Small intestine (tissue), 7 donors: ENCODE measurements at regions not wholly inside any gene's neighbourhood (a gene's known extent, or its start where the extent isn't known, plus 50 kb on each side); places are given as distances from the start of the nearest gene placed in this dataset.

ENCODE experiments used
- DNase-seq, 2 donors: peaks; one replicate each; pipeline versions ENCODE4 v3.0.0 to v3.0.0-alpha.2; 2013
- FAIRE-seq: peaks from 2 replicates; lab custom pipeline; 2012; peaks lifted over from hg19 to GRCh38; lab: Jason Lieb, UNC
- H3K27ac ChIP-seq, 3 donors: one replicate each; pipeline ENCODE4 v1.5.1; 2013; ENCODE audit warnings: low read length in 2 of 3, mild to moderate bottlenecking in 2 of 3, control low read depth in 1 of 3, inconsistent platforms in 1 of 3, low read depth in 1 of 3, moderate library complexity in 1 of 3
- H3K27me3 ChIP-seq, 3 donors: one replicate each; pipeline ENCODE4 v1.6.1; 2013; ENCODE audit warnings: low read length in 3 of 3, inconsistent platforms in 1 of 3; ENCODE audit not compliant: control insufficient read depth in 3 of 3, insufficient read depth in 3 of 3
- H3K36me3 ChIP-seq, 3 donors: one replicate each; pipeline ENCODE4 v1.6.1; 2013; ENCODE audit warnings: low read length in 3 of 3, inconsistent platforms in 1 of 3, low read depth in 1 of 3, mild to moderate bottlenecking in 1 of 3, moderate library complexity in 1 of 3; ENCODE audit not compliant: control insufficient read depth in 3 of 3, insufficient read depth in 2 of 3
- H3K4me1 ChIP-seq, 3 donors: one replicate each; pipeline ENCODE4 v1.6.1; 2013; ENCODE audit warnings: low read length in 2 of 3, inconsistent platforms in 1 of 3, low read depth in 1 of 3, mild to moderate bottlenecking in 1 of 3, moderate library complexity in 1 of 3; ENCODE audit not compliant: control insufficient read depth in 3 of 3, insufficient read depth in 2 of 3
- H3K4me3 ChIP-seq, 3 donors: one replicate each; pipeline ENCODE4 v1.5.1; 2013; ENCODE audit warnings: low read length in 3 of 3, control low read depth in 1 of 3, inconsistent platforms in 1 of 3, low read depth in 1 of 3, mild to moderate bottlenecking in 1 of 3, moderate library complexity in 1 of 3
- H3K9me3 ChIP-seq, 2 donors: one replicate each; pipeline ENCODE4 v1.6.1; 2013; ENCODE audit warnings: low read depth in 1 of 2, low read length in 1 of 2; ENCODE audit not compliant: control insufficient read depth in 2 of 2, insufficient read depth in 1 of 2
- WGBS, 3 donors: extraction: QIAGEN DNeasy Blood & Tissue Kit; methylation state at CpG; one replicate each; pipeline ENCODE4 v1.1.7; 2013; 5-methylcytosine and 5-hydroxymethylcytosine counted together
- donor health status: healthy with polysubstance abuse.
- donor health status: control.
- donor health status: control.
- donor health status: Bipolar disorder and iron deficiency.
- donor health status: healthy.

GRCh38 chr4:136867465-136867864, 664.8 kb downstream of the PCDH18 start:
- Histone ChIP-seq H3K4me3 (no peak overlapping the region), H3K36me3 (no peaks in the 10 kb centered on the region), H3K27me3 (no peaks in the 10 kb centered on the region), H3K9me3 (no peaks in the 10 kb centered on the region), H3K4me1 (no peaks in the 10 kb centered on the region), H3K27ac (no peak overlapping the region)
- 69 to 80% (median 70%) methylated on average over 10 of the region's 10 CpGs for WGBS, 3 donors
- FAIRE-seq (no peak), DNase-seq (no peak)

DNA sequence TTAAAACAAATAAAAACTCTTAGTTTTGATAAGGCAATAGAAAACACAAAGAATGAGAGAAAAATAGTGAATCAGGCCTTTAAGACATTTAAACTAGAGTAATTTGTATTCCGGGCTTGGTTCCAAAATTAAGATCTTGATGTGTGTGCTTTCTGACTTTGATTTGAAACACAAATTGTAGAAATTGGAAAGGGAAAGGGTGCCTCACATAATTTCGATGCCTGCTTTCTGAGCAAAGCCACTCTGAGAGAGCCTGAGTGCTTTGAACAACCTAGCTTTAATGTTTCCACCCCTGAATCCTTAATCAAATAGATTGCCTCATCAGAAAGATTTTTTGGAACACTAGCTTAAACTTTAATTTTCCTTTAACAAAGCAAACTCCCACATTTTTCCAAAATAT, 666.8 kb downstream of the PCDH18 start:
- Histone ChIP-seq H3K36me3 (no peaks in the 10 kb centered on the region), H3K27me3 (no peaks in the 10 kb centered on the region), H3K9me3 (no peaks in the 10 kb centered on the region), H3K4me3 (no peak overlapping the region), H3K27ac (no peak overlapping the region), H3K4me1 (no peaks in the 10 kb centered on the region)
- DNase-seq (no peak), FAIRE-seq (no peak)
- WGBS, 3 donors: 53 to 63% (median 63%) methylated on average over 2 of the region's 2 CpGs

GRCh38 chr4:136864604-136865185, 667.6 kb downstream of the PCDH18 start:
- Histone ChIP-seq H3K4me3 (no peak overlapping the region), H3K27me3 (no peaks in the 10 kb centered on the region), H3K4me1 (no peaks in the 10 kb centered on the region), H3K27ac (no peak overlapping the region), H3K9me3 (no peaks in the 10 kb centered on the region), H3K36me3 (no peaks in the 10 kb centered on the region)
- FAIRE-seq: peak; percentile 15
- DNase-seq: peak; percentile 47 to 59
- 2 to 4% (median 3%) methylated on average over 2 of the region's 2 CpGs for WGBS, 3 donors

DNA sequence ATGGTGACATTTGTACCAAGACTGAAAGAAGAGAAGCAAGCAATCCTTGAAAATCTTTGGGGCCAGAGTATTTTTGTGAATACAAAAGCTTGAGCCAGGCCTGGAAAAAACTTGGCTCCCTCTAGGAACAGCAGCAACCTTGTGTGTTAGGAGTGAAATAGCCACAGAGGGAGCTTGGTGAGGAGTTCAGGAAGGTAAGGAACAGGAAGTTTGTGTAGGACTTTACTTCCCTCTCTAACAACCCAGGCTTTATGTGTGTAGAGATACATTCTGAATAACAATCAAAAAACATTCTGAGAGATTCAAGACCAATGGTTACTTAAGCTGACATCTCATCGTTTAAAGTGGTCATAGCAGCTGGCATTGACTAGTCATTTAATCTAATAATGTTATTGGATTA, 668.5 kb downstream of the PCDH18 start:
- DNase-seq (peak in 1 of 2 donors; percentile 0), FAIRE-seq (no peak)
- H3K4me3 ChIP-seq: no peak overlapping the region
- H3K27ac ChIP-seq: no peak overlapping the region
- H3K9me3 ChIP-seq: no peaks in the 10 kb centered on the region
- no peaks in the 10 kb centered on the region for H3K27me3 ChIP-seq
- 13 to 18% (median 14%) methylated on average over 1 of the region's 1 CpG for WGBS, 3 donors
- H3K36me3 ChIP-seq: no peaks in the 10 kb centered on the region
- no peaks in the 10 kb centered on the region for H3K4me1 ChIP-seq

DNA sequence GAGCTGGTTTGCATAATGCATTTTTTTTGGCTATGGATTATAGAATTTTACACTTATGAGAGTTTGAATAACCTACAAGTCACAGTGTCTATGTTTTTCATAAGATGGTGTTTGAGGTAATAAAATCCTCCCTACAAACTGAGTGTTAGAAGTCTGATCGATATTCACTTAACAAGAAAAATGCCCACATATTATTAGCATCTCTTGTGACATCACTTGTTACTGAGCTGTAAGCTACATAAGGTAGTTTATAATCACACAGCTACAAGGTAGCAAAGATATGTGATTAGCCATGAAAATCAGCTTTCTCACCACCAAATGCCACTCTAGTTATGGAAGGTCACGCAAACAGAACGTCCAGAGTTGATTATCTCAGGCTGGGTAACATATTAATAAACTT, 669.6 kb downstream of the PCDH18 start:
- Histone ChIP-seq H3K9me3 (no peaks in the 10 kb centered on the region), H3K36me3 (no peaks in the 10 kb centered on the region), H3K4me3 (no peak overlapping the region), H3K4me1 (no peaks in the 10 kb centered on the region), H3K27ac (no peak overlapping the region), H3K27me3 (no peaks in the 10 kb centered on the region)
- FAIRE-seq (no peak), DNase-seq (no peak)
- WGBS, 3 donors: 55 to 68% (median 65%) methylated on average over 3 of the region's 3 CpGs

DNA sequence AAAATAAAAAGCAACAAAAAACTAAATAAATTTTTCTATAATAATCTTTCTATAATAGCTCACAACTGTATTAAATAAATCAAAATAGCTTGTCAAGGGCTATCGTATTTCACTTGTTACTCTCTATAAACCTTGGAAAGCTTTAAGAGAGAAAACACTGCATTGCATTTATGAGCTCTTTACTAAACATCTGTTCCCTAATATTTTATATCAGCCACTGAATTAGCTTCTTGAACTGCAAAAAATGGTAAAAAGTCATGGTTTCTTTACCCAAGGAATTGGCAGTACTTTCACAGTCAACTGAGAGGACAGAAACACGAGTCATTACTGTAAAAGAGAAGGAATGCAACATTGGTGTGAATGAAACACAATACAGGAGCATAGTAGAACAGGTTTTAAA, 671.2 kb downstream of the PCDH18 start:
- 51 to 57% (median 53%) methylated on average over 2 of the region's 2 CpGs for WGBS, 3 donors
- Histone ChIP-seq H3K27me3 (no peaks in the 10 kb centered on the region), H3K9me3 (no peaks in the 10 kb centered on the region), H3K4me1 (no peaks in the 10 kb centered on the region), H3K4me3 (no peak overlapping the region), H3K36me3 (no peaks in the 10 kb centered on the region), H3K27ac (no peak overlapping the region)
- DNase-seq: no peak
- no peak for FAIRE-seq

DNA sequence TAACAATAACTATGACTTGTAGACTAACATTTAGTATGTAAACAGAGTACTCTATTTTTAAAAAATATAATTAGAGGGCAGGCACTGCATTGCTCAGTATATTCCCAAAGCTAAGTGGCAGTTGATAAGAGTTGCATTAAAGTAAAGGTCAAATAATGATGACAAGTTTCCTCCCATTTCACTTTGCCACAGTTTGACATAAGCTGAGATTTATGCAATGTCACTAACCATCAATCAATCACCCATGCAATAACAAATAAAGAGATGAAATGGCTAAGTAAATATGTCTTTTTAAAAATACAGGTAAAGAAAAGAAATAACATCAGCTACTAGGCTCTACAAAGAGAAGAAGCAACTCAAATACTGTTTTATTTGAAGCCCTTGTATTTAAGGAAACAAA, 673.4 kb downstream of the PCDH18 start:
- H3K36me3 ChIP-seq: no peaks in the 10 kb centered on the region
- no peak overlapping the region for H3K27ac ChIP-seq
- H3K27me3 ChIP-seq: no peaks in the 10 kb centered on the region
- no peaks in the 10 kb centered on the region for H3K9me3 ChIP-seq
- DNase-seq (no peak), FAIRE-seq (no peak)
- H3K4me3 ChIP-seq: no peak overlapping the region
- H3K4me1 ChIP-seq: no peaks in the 10 kb centered on the region

GRCh38 chr4:136855886-136856285, 676.4 kb downstream of the PCDH18 start:
- H3K36me3 ChIP-seq: no peaks in the 10 kb centered on the region
- FAIRE-seq: no peak
- no peak overlapping the region for H3K4me3 ChIP-seq
- H3K4me1 ChIP-seq: no peaks in the 10 kb centered on the region
- no peak for DNase-seq
- no peak overlapping the region for H3K27ac ChIP-seq
- no peaks in the 10 kb centered on the region for H3K27me3 ChIP-seq
- 74 to 88% (median 76%) methylated on average over 1 of the region's 1 CpG for WGBS, 3 donors
- no peaks in the 10 kb centered on the region for H3K9me3 ChIP-seq

- Histone ChIP-seq H3K27me3 (no peaks in the 10 kb centered on the region), H3K4me1 (no peaks in the 10 kb centered on the region), H3K4me3 (no peak overlapping the region), H3K9me3 (peaks cover 0 to 8% of the 10 kb centered on the region in 2 donors), H3K36me3 (no peaks in the 10 kb centered on the region), H3K27ac (no peak overlapping the region)
- 78 to 84% (median 79%) methylated on average over 2 of the region's 2 CpGs for WGBS, 3 donors
- FAIRE-seq: no peak
- DNase-seq: no peak
Observed at GRCh38 chr4:136850446-136850845, 681.8 kb downstream of the PCDH18 start.
